Chondrocyte (in vitro differentiated cells): ENCODE measurements at regions not wholly inside any gene's neighbourhood (a gene's known extent, or its start where the extent isn't known, plus 50 kb on each side); places are given as distances from the start of the nearest gene placed in this dataset.

Source experiments
- DNase-seq: peaks from one replicate; pipeline ENCODE4 v3.0.0; 2021; ENCODE audit warnings: mixed read lengths, low spot score
- H3K27ac Mint-ChIP-seq: one replicate; pipeline ENCODE4 v1.8.0; 2021; ENCODE audit warnings: mild to moderate bottlenecking, moderate library complexity, mixed read lengths; ENCODE audit not compliant: unreplicated experiment
- H3K27me3 Mint-ChIP-seq: 2 replicates; pipeline ENCODE4 v1.8.0; 2021; ENCODE audit warnings: low read depth, mixed read lengths
- H3K36me3 Mint-ChIP-seq: 2 replicates; pipeline ENCODE4 v1.8.0; 2021; ENCODE audit warnings: low read depth, mixed read lengths
- H3K4me1 Mint-ChIP-seq: 2 replicates; pipeline ENCODE4 v1.8.0; 2021; ENCODE audit warnings: low read depth, mild to moderate bottlenecking, mixed read lengths
- H3K4me3 Mint-ChIP-seq: one replicate; pipeline ENCODE4 v1.8.0; 2021; ENCODE audit warnings: mild to moderate bottlenecking, moderate library complexity, mixed read lengths; ENCODE audit not compliant: unreplicated experiment
- H3K9me3 Mint-ChIP-seq: 2 replicates; pipeline ENCODE4 v1.8.0; 2021; ENCODE audit warnings: low read depth, mixed read lengths
- TF ChIP-seq, protein P1 (sequence below): fragments of 200-600 bp; sonication (generic); IDR thresholded peaks from 2 replicates; pipeline ENCODE4 v1.5.0; 2021; ENCODE audit warnings: antibody characterized with exemption, mild to moderate bottlenecking, moderate library complexity

DNA sequence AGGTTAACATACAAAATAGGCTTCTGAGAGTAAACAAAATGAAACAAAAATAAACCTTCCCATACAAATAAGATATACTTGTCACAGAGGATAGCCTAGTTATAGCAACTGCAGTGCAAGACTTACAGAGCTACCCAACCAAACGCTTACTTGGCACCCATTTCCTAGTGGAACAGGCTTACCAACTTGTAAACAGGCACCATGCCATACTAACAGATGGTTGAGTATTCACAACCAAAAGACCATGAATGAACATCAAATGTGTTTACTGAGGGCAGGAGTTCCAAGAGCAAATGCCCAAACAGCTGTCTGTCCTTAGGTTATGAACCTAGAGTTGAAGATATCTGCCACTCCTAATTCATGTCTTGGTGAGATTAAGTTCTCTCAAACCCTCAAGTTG lies 2629.2 kb downstream of the PCDH7 start:
- no peak overlapping the region for H3K4me3 Mint-ChIP-seq
- H3K9me3 Mint-ChIP-seq: no peaks in the 10 kb centered on the region
- no peak overlapping the region for H3K27ac Mint-ChIP-seq

DNA sequence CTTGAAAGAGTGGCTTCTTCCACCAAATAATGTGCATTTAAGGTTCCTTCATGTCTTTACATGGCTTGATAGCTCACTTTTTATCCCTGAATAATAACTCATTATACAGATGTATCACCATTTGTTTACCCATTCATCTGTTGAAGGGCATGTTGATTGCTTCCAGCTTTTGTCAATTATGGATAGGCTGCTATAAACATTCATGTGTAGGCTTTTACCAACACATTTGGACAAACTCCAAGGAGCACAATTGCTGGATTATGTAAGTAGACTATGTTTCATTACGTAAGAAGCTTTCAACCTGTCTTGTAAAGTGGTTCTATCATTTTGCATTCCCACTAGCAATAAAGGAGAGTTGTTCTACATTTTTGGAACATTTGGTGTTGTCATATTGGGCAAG lies 2637.0 kb downstream of the PCDH7 start:
- Mint-ChIP-seq H3K9me3 (no peaks in the 10 kb centered on the region), H3K36me3 (no peaks in the 10 kb centered on the region), H3K4me1 (no peaks in the 10 kb centered on the region), H3K4me3 (no peak overlapping the region), H3K27ac (no peak overlapping the region), H3K27me3 (no peaks in the 10 kb centered on the region)
- TF ChIP-seq, protein P1, sequence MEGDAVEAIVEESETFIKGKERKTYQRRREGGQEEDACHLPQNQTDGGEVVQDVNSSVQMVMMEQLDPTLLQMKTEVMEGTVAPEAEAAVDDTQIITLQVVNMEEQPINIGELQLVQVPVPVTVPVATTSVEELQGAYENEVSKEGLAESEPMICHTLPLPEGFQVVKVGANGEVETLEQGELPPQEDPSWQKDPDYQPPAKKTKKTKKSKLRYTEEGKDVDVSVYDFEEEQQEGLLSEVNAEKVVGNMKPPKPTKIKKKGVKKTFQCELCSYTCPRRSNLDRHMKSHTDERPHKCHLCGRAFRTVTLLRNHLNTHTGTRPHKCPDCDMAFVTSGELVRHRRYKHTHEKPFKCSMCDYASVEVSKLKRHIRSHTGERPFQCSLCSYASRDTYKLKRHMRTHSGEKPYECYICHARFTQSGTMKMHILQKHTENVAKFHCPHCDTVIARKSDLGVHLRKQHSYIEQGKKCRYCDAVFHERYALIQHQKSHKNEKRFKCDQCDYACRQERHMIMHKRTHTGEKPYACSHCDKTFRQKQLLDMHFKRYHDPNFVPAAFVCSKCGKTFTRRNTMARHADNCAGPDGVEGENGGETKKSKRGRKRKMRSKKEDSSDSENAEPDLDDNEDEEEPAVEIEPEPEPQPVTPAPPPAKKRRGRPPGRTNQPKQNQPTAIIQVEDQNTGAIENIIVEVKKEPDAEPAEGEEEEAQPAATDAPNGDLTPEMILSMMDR: no peak
- no peak for DNase-seq

More for the DNA sequence above, 2629.2 kb downstream of the PCDH7 start:
- Mint-ChIP-seq H3K4me1 (no peaks in the 10 kb centered on the region), H3K36me3 (no peaks in the 10 kb centered on the region), H3K27me3 (no peaks in the 10 kb centered on the region)
- TF ChIP-seq, protein P1: no peak
- no peak for DNase-seq

DNA sequence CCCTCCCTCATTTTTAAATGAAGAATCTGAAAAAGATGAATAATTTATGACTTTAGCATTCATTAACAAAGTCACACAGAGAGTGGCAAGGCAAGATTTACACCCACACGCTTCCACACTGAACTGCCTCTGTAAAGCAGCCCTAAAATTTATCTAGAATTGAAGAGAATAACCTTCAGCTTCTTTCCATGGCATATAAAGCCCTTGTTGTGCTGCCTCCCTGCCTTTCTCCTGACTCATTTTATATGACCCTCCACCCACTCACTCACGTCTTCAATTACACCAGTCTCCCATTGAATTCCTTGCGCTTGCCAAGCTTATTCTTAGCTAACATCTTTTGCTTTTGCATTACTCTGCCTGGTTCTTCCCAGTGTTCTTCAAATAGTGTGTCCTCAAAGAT lies 2649.3 kb downstream of the PCDH7 start:
- no peaks in the 10 kb centered on the region for H3K27me3 Mint-ChIP-seq

DNA sequence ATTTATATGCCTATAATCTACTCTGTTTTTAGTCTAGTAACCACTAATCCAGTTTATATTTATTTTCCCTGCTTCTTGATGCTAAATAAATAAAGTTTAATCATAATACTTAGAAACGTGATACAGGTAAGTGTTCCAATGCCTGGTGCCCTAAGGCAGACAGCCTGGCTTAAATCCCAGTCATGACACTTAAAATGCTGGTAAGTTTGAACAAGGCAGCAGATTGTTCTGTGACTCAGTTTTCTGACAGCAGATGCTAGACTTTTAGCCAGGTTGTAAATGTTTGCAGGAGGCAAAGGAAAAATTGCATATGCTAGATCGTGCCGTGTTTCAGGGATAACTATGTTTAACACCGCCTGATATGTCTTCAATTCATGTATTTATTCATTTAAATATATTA lies 2661.6 kb downstream of the PCDH7 start:
- Mint-ChIP-seq H3K27me3 (no peaks in the 10 kb centered on the region), H3K4me3 (no peak overlapping the region), H3K9me3 (peaks cover 26% of the 10 kb centered on the region), H3K4me1 (no peaks in the 10 kb centered on the region), H3K36me3 (no peaks in the 10 kb centered on the region), H3K27ac (no peak overlapping the region)
- DNase-seq: no peak
- TF ChIP-seq, protein P1: no peak

More for the DNA sequence above, 2649.3 kb downstream of the PCDH7 start:
- Mint-ChIP-seq H3K36me3 (peaks cover 1% of the 10 kb centered on the region), H3K27ac (peak overlapping the region; percentile 30), H3K4me3 (no peak overlapping the region), H3K4me1 (peaks cover 5% of the 10 kb centered on the region), H3K9me3 (peaks cover 17% of the 10 kb centered on the region)
- TF ChIP-seq, protein P1: no peak
- no peak for DNase-seq

DNA sequence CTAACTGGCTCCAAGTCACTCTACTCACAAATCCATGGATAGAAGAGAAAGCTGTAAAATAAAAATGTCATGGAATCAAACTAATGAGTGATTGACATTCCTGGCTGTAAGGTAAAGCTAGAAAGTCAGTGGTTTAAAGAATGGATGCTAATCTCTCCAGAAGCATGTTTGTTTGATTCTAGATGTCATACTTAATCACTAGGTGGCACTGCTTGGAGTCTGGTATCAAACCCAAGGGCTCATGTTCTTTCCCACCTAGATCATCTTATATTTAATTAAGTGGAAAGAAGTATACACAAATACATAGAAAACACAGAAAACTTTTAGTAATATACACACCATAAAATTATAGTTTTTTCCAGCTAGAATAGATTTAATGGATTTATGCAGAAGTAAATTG lies 2666.6 kb downstream of the PCDH7 start:
- Mint-ChIP-seq H3K4me1 (no peaks in the 10 kb centered on the region), H3K36me3 (no peaks in the 10 kb centered on the region), H3K4me3 (no peak overlapping the region), H3K27ac (no peak overlapping the region), H3K9me3 (peaks cover 26% of the 10 kb centered on the region), H3K27me3 (no peaks in the 10 kb centered on the region)
- DNase-seq: no peak
- TF ChIP-seq, protein P1: peak; percentile 56
